Thoracic aorta (tissue), 2 donors: ENCODE measurements at regions not wholly inside any gene's neighbourhood (a gene's known extent, or its start where the extent isn't known, plus 50 kb on each side); places are given as distances from the start of the nearest gene placed in this dataset.

Experiments used
- ATAC-seq: fragments of 150-250 bp; one replicate; pipeline ENCODE4 v1.8.0; 2017; ENCODE audit warnings: low read depth; ENCODE audit not compliant: insufficient number of reproducible peaks, low FRiP score
- DNase-seq: peaks from one replicate; pipeline ENCODE4 v3.0.0-alpha.2; 2020; ENCODE audit warnings: low spot score
- H3K27ac ChIP-seq, 2 donors: fragments of 200-600 bp; sonication (generic); 1 replicate in 1 of 2; 2 replicates in 1 of 2; pipeline ENCODE4 v1.5.1; 2016; ENCODE audit warnings: mild to moderate bottlenecking in 2 of 2, moderate library complexity in 2 of 2
- H3K27me3 ChIP-seq: fragments of 200-600 bp; sonication (generic); replicated peaks from 2 replicates; pipeline ENCODE4 v1.6.0; 2016; ENCODE audit warnings: mild to moderate bottlenecking; ENCODE audit not compliant: insufficient read depth
- H3K36me3 ChIP-seq: fragments of 200-600 bp; sonication (generic); one replicate; pipeline ENCODE4 v1.5.1; 2016
- H3K4me1 ChIP-seq, 2 donors: fragments of 200-600 bp; sonication (generic); 1 replicate in 1 of 2; 2 replicates in 1 of 2; pipeline versions ENCODE4 v1.5.1 to v1.6.0; 2016; ENCODE audit warnings: low read depth in 2 of 2, mild to moderate bottlenecking in 1 of 2; ENCODE audit not compliant: control insufficient read depth in 1 of 2
- H3K4me3 ChIP-seq: fragments of 200-600 bp; sonication (generic); 2 replicates; pipeline ENCODE4 v1.5.1; 2016; ENCODE audit warnings: mild to moderate bottlenecking
- H3K9me3 ChIP-seq: fragments of 200-600 bp; sonication (generic); 2 replicates; pipeline ENCODE4 v1.5.1; 2016
- TF ChIP-seq, protein P1 (sequence below): fragments of 200-600 bp; sonication (generic); IDR thresholded peaks from one replicate; pipeline ENCODE4 v1.5.1; 2019; ENCODE audit warnings: antibody characterized with exemption

DNA sequence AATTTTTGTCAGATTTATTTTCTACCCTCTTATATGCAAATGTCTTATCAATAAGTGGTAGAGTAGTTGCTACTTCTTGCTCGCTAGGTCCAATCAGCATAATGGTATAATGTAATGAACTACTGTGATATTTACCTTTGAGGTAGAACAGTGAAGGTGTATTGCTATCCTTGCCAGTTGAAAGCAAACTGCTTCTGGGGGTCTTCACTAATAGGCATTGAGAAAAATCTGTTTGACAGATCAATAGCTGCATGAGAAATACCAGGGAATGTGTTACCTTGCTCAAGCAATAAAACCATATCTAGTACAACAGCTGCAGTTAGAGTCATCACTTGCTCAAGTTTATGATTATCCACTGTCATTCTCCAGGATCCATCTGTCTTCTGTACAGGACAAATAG, 50.1 kb upstream of the EFEMP1 start:
- peaks cover 2 to 8% of the 10 kb centered on the region in 2 donors for H3K4me1 ChIP-seq
- H3K27ac ChIP-seq: no peak overlapping the region
- TF ChIP-seq, protein P1, sequence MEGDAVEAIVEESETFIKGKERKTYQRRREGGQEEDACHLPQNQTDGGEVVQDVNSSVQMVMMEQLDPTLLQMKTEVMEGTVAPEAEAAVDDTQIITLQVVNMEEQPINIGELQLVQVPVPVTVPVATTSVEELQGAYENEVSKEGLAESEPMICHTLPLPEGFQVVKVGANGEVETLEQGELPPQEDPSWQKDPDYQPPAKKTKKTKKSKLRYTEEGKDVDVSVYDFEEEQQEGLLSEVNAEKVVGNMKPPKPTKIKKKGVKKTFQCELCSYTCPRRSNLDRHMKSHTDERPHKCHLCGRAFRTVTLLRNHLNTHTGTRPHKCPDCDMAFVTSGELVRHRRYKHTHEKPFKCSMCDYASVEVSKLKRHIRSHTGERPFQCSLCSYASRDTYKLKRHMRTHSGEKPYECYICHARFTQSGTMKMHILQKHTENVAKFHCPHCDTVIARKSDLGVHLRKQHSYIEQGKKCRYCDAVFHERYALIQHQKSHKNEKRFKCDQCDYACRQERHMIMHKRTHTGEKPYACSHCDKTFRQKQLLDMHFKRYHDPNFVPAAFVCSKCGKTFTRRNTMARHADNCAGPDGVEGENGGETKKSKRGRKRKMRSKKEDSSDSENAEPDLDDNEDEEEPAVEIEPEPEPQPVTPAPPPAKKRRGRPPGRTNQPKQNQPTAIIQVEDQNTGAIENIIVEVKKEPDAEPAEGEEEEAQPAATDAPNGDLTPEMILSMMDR: no peak
- no peaks in the 10 kb centered on the region for H3K9me3 ChIP-seq
- H3K36me3 ChIP-seq: no peaks in the 10 kb centered on the region
- no peaks in the 10 kb centered on the region for H3K27me3 ChIP-seq
- DNase-seq (no peak), ATAC-seq (no peak)
- no peak overlapping the region for H3K4me3 ChIP-seq

DNA sequence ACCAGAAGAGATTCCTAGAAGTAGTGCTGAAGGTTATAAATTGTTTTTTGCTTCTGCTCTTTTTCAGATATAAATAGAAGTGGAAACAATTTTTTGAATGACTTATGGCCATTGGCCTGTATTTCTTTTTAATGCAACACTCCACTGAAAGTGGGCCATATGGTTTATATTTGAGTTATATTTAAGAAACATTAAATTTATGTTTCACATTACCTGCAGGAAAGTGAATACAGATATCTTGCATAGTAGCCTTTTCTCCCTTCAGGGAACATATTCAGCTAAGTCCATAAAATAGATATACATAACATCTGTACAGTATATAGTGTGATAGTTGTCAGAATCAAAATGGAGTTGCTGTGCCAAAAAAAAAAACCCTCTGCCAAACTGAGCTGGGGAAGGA, 53.1 kb upstream of the EFEMP1 start:
- no peak for ATAC-seq
- TF ChIP-seq, protein P1: no peak
- H3K27me3 ChIP-seq: no peaks in the 10 kb centered on the region
- H3K4me3 ChIP-seq: no peak overlapping the region
- peaks cover 2 to 8% of the 10 kb centered on the region in 2 donors for H3K4me1 ChIP-seq
- H3K27ac ChIP-seq: no peak overlapping the region
- H3K9me3 ChIP-seq: peaks cover 6% of the 10 kb centered on the region
- H3K36me3 ChIP-seq: no peaks in the 10 kb centered on the region
- DNase-seq: no peak

DNA sequence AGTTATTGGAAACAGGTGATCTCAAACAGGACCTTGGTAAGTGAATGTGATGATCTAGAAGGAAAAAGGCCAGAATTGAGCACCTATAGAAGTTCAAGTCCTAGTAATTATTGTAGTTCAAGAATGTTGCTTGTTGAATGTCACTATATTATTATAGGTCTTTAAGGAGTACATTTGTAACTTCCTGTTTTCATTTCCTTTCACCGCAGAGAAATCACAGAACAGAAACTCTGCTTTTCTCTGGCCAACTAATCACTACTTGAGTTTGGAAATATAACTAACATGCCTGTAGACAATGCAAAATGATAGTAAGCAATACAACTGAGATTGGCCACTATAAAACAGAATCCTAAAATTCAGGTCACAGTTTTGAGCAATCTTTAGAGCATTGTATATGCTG, 61.8 kb upstream of the EFEMP1 start:
- no peak overlapping the region for H3K4me3 ChIP-seq
- H3K9me3 ChIP-seq: no peaks in the 10 kb centered on the region
- no peak for ATAC-seq
- H3K27me3 ChIP-seq: no peaks in the 10 kb centered on the region
- H3K36me3 ChIP-seq: no peaks in the 10 kb centered on the region
- H3K27ac ChIP-seq: no peak overlapping the region
- H3K4me1 ChIP-seq: no peaks in the 10 kb centered on the region
- DNase-seq: no peak
- TF ChIP-seq, protein P1: no peak

DNA sequence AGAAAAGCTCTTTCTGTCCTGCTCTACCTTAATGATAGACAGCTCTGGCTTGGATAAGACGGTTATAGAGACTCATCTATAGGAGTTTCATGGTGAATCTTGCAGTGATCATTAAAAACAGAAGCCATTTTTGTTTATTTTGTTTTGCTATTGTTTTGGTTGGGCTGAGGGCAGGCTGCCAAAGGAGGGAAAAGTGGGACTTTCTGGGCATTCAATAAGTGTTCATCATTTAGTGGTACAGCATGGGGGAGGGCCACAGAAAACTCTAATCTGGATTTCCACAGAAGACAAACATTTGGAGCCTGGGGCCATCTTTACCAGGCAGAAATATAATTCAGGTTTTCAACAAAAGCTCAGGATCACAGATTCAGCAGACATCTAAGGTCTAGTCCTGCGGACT, 62.4 kb upstream of the EFEMP1 start:
- ATAC-seq (no peak), DNase-seq (no peak)
- no peak overlapping the region for H3K27ac ChIP-seq
- H3K27me3 ChIP-seq: no peaks in the 10 kb centered on the region
- no peaks in the 10 kb centered on the region for H3K36me3 ChIP-seq
- TF ChIP-seq, protein P1: no peak
- H3K4me1 ChIP-seq: no peaks in the 10 kb centered on the region
- no peaks in the 10 kb centered on the region for H3K9me3 ChIP-seq
- no peak overlapping the region for H3K4me3 ChIP-seq

DNA sequence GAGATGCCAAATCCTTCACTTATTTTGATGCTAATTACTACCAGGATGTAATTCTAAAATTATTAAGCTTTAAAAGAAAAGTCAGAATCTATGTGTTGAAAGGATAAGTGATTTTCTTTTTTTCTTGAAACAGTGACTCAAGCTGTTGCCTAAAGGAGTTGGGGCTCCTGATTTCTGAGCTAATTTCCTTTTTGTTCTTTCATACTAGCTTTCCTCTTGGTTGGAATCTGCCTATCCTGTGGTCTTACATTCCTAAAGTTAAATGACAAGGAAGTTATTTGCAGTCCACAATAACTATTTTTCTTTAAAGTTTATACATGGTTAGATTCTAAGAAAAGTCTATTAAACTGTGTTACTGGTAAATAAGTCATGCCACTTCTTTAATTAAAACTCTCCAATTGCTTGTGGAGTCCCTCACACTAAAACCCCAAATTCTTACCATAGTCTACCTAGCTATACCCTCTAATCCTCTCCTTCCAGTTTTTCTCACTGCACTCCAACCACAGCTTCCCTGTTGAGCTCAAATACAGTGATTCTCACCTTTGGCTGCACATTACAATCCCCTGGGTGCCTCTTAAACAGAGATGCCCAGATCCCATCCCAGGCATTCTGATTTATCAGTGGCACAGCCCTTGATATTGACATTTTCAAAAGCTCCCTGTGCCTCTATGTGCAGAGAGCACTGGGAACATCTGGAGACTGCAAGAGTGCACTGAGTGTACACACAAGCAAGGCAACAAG, 63.3 kb upstream of the EFEMP1 start:
- no peak for ATAC-seq
- TF ChIP-seq, protein P1: no peak
- Histone ChIP-seq H3K27me3 (no peaks in the 10 kb centered on the region), H3K36me3 (no peaks in the 10 kb centered on the region), H3K27ac (no peak overlapping the region), H3K4me3 (no peak overlapping the region), H3K9me3 (no peaks in the 10 kb centered on the region), H3K4me1 (peaks cover 0 to 7% of the 10 kb centered on the region in 2 donors)
- no peak for DNase-seq
